ENCODE measurements at regions not wholly inside any gene's neighbourhood (a gene's known extent, or its start where the extent isn't known, plus 50 kb on each side); places are given as distances from the start of the nearest gene placed in this dataset.

GRCh38 chr12:4201333-4202100 lies 72.0 kb upstream of the CCND2 start:
- Histone ChIP-seq H3K36me3 (no peaks in the 10 kb centered on the region), H3K27ac (no peak overlapping the region), H3K27me3 (no peaks in the 10 kb centered on the region), H3K4me3 (no peak overlapping the region), H3K4me1 (no peaks in the 10 kb centered on the region), H3K9me3 (no peaks in the 10 kb centered on the region)
- FAIRE-seq, result no peak
- TF ChIP-seq CTCF (IDR thresholded peaks at IDR 0.05), result no peak
- intact Hi-C loops (cut with DNase I), result no loop called here
- no peak for DNase-seq
- 79 to 82% methylated on average over 13 of the region's 13 CpGs for WGBS, 2 donors
- ATAC-seq, result no peak

GRCh38 chr12:4197922-4198763 lies 75.4 kb upstream of the CCND2 start:
- 84% methylated on average over 11 of the region's 11 CpGs for WGBS, 2 donors
- Histone ChIP-seq H3K27ac (no peak overlapping the region), H3K4me1 (no peaks in the 10 kb centered on the region), H3K36me3 (no peaks in the 10 kb centered on the region), H3K9me3 (no peaks in the 10 kb centered on the region), H3K27me3 (no peaks in the 10 kb centered on the region), H3K4me3 (no peak overlapping the region)
- TF ChIP-seq CTCF (IDR thresholded peaks at IDR 0.05), result no peak
- ATAC-seq, result no peak
- DNase-seq, result no peak
- FAIRE-seq, result no peak
- intact Hi-C loops (cut with DNase I), result no loop called here

- no peak for TF ChIP-seq CTCF (IDR thresholded peaks at IDR 0.05)
- H3K9me3 ChIP-seq, result no peaks in the 10 kb centered on the region
- DNase-seq, result no peak
- no peak overlapping the region for H3K4me3 ChIP-seq
- H3K36me3 ChIP-seq, result no peaks in the 10 kb centered on the region
- intact Hi-C loops (cut with DNase I), result no loop called here
- no peaks in the 10 kb centered on the region for H3K27me3 ChIP-seq
- ATAC-seq, result no peak
- no peak overlapping the region for H3K27ac ChIP-seq
- H3K4me1 ChIP-seq, result no peaks in the 10 kb centered on the region
- WGBS, 2 donors, result 88 to 92% methylated on average over 8 of the region's 8 CpGs
- no peak for FAIRE-seq
Measured at GRCh38 chr12:4196805-4197420, 76.6 kb upstream of the CCND2 start.

- no peaks in the 10 kb centered on the region for H3K36me3 ChIP-seq
- TF ChIP-seq CTCF (IDR thresholded peaks at IDR 0.05), result no peak
- FAIRE-seq, result no peak
- ATAC-seq, result no peak
- no peak for DNase-seq
- no peaks in the 10 kb centered on the region for H3K27me3 ChIP-seq
- H3K9me3 ChIP-seq, result no peaks in the 10 kb centered on the region
- no peak overlapping the region for H3K27ac ChIP-seq
- no peak overlapping the region for H3K4me3 ChIP-seq
- H3K4me1 ChIP-seq, result no peaks in the 10 kb centered on the region
- intact Hi-C loops (cut with DNase I), result no loop called here
- WGBS, 2 donors, result 88 to 93% methylated on average over 10 of the region's 10 CpGs
Measured at GRCh38 chr12:4194668-4195067, 78.9 kb upstream of the CCND2 start.

Measured in pancreas (tissue), 10 donors.